ENCODE measurements at regions not wholly inside any gene's neighbourhood (a gene's known extent, or its start where the extent isn't known, plus 50 kb on each side); places are given as distances from the start of the nearest gene placed in this dataset.

DNA sequence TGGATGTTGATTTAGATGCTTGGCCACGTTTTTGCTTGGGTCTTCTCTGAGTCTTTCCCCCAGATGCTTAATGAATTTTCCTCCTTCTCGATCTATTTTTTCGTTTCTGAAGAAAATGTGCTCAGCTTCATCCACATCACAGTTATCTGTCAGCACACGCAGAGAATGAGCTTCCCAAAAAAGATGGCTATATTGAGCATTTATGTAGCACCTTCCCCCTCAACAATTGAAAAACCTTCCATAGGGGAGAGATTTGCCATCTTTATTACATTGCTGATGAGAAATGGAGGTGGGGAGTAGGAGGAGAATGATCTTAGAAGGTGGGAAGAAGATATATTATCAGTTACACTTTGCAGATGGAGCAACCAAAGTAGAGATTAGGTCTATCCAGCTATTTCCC, 228.1 kb upstream of the PHYHIPL start:
- H3K36me3 Mint-ChIP-seq (ENCODE audit: insufficient read depth, unreplicated experiment) = no peaks in the 10 kb centered on the region
- TF ChIP-seq, protein P1, sequence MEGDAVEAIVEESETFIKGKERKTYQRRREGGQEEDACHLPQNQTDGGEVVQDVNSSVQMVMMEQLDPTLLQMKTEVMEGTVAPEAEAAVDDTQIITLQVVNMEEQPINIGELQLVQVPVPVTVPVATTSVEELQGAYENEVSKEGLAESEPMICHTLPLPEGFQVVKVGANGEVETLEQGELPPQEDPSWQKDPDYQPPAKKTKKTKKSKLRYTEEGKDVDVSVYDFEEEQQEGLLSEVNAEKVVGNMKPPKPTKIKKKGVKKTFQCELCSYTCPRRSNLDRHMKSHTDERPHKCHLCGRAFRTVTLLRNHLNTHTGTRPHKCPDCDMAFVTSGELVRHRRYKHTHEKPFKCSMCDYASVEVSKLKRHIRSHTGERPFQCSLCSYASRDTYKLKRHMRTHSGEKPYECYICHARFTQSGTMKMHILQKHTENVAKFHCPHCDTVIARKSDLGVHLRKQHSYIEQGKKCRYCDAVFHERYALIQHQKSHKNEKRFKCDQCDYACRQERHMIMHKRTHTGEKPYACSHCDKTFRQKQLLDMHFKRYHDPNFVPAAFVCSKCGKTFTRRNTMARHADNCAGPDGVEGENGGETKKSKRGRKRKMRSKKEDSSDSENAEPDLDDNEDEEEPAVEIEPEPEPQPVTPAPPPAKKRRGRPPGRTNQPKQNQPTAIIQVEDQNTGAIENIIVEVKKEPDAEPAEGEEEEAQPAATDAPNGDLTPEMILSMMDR (IDR thresholded peaks at IDR 0.05; ENCODE audit: unreplicated experiment) = no peak
- ChIA-PET CTCF (interaction anchor here (0.5 to 1.7 kb wide), 6 partner anchors 166 to 531 kb away, joined by 3 to 4 read pairs (median 3); no protein-coding TSS in a partner anchor), POLR2A (no interaction called here)
- H3K9me3 Mint-ChIP-seq (ENCODE audit: unreplicated experiment) = no peaks in the 10 kb centered on the region
- intact Hi-C loops (cut with micrococcal nuclease) = no loop called here
- H3K27me3 Mint-ChIP-seq (ENCODE audit: insufficient read depth, unreplicated experiment) = peaks cover 9% of the 10 kb centered on the region
- H3K27ac Mint-ChIP-seq (ENCODE audit: low read depth, unreplicated experiment) = no peak overlapping the region
- no peak for DNase-seq (ENCODE audit: unreplicated experiment)
- H3K4me3 Mint-ChIP-seq (ENCODE audit: unreplicated experiment) = no peak overlapping the region
- BruUV-seq (replicated peaks) = no TSS peak
- peaks cover 11% of the 10 kb centered on the region for H3K4me1 Mint-ChIP-seq (ENCODE audit: insufficient read depth, unreplicated experiment)

DNA sequence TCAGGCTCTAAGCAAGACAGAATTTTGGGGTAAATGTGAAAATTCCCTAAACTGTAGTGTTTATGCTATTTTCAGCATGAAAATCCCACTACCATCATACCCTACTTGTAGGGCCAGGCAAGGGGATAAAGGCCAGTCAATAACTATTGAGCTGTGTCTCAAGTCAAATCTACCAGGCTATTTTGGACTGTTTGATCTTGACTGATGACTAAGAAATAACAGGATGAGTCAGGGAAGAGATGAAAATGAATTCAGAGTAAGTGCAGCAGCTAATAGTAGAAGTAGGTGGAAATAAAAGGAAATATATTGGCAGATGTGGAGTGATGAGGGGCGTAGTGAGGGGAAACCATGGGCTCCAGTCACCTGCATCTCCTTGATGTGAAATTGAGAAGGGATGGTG, 225.8 kb upstream of the PHYHIPL start:
- Mint-ChIP-seq H3K27me3 (ENCODE audit: insufficient read depth, unreplicated experiment) (peaks cover 9% of the 10 kb centered on the region), H3K36me3 (ENCODE audit: insufficient read depth, unreplicated experiment) (no peaks in the 10 kb centered on the region), H3K27ac (ENCODE audit: low read depth, unreplicated experiment) (no peak overlapping the region), H3K4me3 (ENCODE audit: unreplicated experiment) (no peak overlapping the region), H3K9me3 (ENCODE audit: unreplicated experiment) (no peaks in the 10 kb centered on the region), H3K4me1 (ENCODE audit: insufficient read depth, unreplicated experiment) (peaks cover 6% of the 10 kb centered on the region)
- TF ChIP-seq, protein P1 (IDR thresholded peaks at IDR 0.05; ENCODE audit: unreplicated experiment) = no peak
- BruUV-seq (replicated peaks) = no TSS peak
- intact Hi-C loops (cut with micrococcal nuclease) = loop anchor here (5.0 kb wide), 1 partner anchor 538 kb away; no protein-coding TSS in a partner anchor
- CTCF ChIA-PET = interaction anchor here (0.7 to 1.3 kb wide), 6 partner anchors 12 to 535 kb away, joined by 3 to 6 read pairs (median 4); no protein-coding TSS in a partner anchor
- POLR2A ChIA-PET = no interaction called here
- peak; percentile 23 for DNase-seq (ENCODE audit: unreplicated experiment)

DNA sequence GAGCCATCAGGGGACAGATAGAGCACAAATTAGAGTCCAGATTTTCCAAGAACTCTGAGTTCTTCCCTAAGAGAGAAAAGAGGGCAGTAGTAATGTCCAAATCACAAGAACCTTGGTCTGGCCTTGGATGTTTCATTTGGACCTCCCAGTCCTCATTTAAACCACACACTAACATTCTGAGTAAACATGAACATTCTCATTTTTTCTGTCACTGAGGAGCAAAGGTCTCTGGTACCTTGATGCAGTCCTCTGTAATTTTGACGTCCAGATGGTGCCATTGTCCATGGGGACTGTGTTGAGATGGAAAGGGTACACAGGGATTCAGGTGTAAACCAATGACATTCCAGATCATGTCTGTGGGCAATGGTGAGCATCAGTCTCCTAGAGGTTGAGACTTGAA, 225.4 kb upstream of the PHYHIPL start:
- Mint-ChIP-seq H3K27me3 (ENCODE audit: insufficient read depth, unreplicated experiment) (peaks cover 9% of the 10 kb centered on the region), H3K9me3 (ENCODE audit: unreplicated experiment) (no peaks in the 10 kb centered on the region), H3K4me1 (ENCODE audit: insufficient read depth, unreplicated experiment) (peaks cover 6% of the 10 kb centered on the region), H3K27ac (ENCODE audit: low read depth, unreplicated experiment) (no peak overlapping the region), H3K36me3 (ENCODE audit: insufficient read depth, unreplicated experiment) (no peaks in the 10 kb centered on the region), H3K4me3 (ENCODE audit: unreplicated experiment) (no peak overlapping the region)
- TF ChIP-seq, protein P1 (IDR thresholded peaks at IDR 0.05; ENCODE audit: unreplicated experiment) = no peak
- no TSS peak for BruUV-seq (replicated peaks)
- ChIA-PET CTCF (interaction anchor here (0.5 to 3.0 kb wide), 16 partner anchors 10 to 673 kb away, joined by 3 to 23 read pairs (median 6); no protein-coding TSS in a partner anchor), POLR2A (no interaction called here)
- intact Hi-C loops (cut with micrococcal nuclease) = loop anchor here (5.0 kb wide), 1 partner anchor 539 kb away; no protein-coding TSS in a partner anchor
- no peak for DNase-seq (ENCODE audit: unreplicated experiment)

DNA sequence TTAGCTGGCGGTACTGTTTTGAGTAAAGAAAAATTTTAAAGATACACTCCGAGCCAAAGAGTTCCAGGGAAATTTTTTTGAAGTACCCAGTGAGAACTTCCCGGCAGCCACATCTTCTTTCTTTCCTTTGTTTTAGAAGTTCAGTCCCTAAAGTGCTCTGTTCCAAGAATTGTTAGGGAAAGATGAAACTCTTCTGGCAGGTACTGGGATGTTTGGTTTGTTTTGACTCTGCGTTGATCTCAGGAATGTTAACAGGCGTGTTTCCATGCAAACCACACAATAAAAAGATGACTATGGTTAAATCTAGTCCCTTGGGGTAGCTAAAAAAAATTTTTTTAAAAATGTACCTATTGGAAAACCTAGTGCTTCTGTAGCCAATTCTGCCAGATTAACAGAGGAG, 224.7 kb upstream of the PHYHIPL start:
- intact Hi-C loops (cut with micrococcal nuclease) = loop anchor here (1.0 to 5.0 kb wide), 7 partner anchors 133 to 671 kb away; no protein-coding TSS in a partner anchor
- TF ChIP-seq, protein P1 (IDR thresholded peaks at IDR 0.05; ENCODE audit: unreplicated experiment) = no peak
- ChIA-PET CTCF (interaction anchor here (0.6 to 3.0 kb wide), 50 partner anchors 9 to 673 kb away, joined by 3 to 23 read pairs (median 4); no protein-coding TSS in a partner anchor), POLR2A (no interaction called here)
- Mint-ChIP-seq H3K9me3 (ENCODE audit: unreplicated experiment) (no peaks in the 10 kb centered on the region), H3K4me1 (ENCODE audit: insufficient read depth, unreplicated experiment) (peaks cover 6% of the 10 kb centered on the region), H3K27ac (ENCODE audit: low read depth, unreplicated experiment) (no peak overlapping the region), H3K4me3 (ENCODE audit: unreplicated experiment) (no peak overlapping the region), H3K36me3 (ENCODE audit: insufficient read depth, unreplicated experiment) (no peaks in the 10 kb centered on the region), H3K27me3 (ENCODE audit: insufficient read depth, unreplicated experiment) (peaks cover 9% of the 10 kb centered on the region)
- no peak for DNase-seq (ENCODE audit: unreplicated experiment)
- no TSS peak for BruUV-seq (replicated peaks)
